ENCODE measurements at regions not wholly inside any gene's neighbourhood (a gene's known extent, or its start where the extent isn't known, plus 50 kb on each side); places are given as distances from the start of the nearest gene placed in this dataset.

GRCh38 chr20:55390791-55391190 lies 614.5 kb downstream of the CBLN4 start:
- no peak for TF ChIP-seq CTCF (IDR thresholded peaks at IDR 0.05)
- TF ChIP-seq ZFX (IDR thresholded peaks at IDR 0.05; ENCODE audit: borderline replicate concordance), result no peak
